DMS79 treated with DMSO at 0.1 percent for 48 hours (cell line): ENCODE measurements at regions not wholly inside any gene's neighbourhood (a gene's known extent, or its start where the extent isn't known, plus 50 kb on each side); places are given as distances from the start of the nearest gene placed in this dataset.
"Not testable (repeated sequence)": the region's sequence is repeated elsewhere in the genome, so short reads cannot be mapped to it uniquely, and the experiment has no call there.

Experiments
- DNase-seq: peaks from one replicate; lab custom pipeline; 2025; lab: John Stamatoyannopoulos, UW

DNA sequence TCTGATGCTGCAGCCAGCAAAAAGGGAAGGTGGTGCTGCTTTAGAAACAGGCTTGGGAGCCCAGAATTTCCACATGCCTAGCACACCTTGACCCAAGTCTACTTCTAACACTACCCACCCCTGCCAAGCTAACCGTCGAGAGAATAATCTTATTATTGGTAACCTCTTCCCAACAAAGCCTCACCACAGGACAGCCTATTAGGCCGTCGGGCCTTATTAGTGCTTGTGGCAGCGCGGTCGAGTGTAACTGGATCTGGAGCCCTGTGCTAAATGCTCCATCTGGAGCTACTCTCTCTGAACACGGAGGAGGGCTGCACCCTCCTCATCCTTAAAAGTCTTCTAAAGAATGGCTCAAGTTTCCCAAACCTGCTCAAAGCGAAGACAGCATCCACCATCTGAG, 165.5 kb upstream of the NFIA start:
- DNase-seq = no peak

DNA sequence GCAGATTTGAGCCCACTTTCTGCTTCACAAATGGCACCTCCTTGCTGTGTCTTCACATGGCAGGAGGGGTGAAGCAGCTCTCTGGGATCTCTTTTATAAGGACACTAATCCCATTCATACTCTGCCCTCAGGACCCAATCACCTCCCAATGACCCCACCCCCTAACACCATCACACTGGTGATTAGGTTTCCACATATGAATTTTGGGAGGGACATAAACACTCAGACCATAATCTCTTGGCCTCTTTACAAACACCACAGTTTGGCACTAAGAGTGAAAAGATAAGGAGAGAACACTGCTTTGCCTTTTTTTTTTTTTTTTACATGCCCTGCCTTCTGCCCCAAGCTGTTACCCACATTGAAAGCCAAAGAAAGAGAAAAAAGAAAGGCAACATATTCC, 166.2 kb upstream of the NFIA start:
- no peak for DNase-seq

DNA sequence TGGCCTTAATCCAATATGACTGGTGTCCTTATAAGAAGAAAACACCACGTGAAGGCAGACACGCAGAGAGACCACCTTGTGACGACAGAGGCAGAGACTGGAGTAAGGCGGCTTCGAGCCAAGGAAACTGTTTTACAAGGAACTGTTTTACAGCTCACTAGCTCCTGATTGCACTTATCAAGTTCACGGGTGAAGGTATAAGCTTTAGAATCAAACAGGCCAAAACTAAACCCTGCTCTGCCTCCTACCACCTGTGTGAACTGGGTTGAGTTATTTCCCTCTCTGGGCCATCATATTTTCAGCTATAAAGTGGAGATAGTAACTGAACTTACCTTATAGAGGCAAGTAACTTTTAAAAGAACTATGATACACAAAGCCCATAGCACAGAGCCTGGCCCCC, 166.9 kb upstream of the NFIA start:
- no peak for DNase-seq

DNA sequence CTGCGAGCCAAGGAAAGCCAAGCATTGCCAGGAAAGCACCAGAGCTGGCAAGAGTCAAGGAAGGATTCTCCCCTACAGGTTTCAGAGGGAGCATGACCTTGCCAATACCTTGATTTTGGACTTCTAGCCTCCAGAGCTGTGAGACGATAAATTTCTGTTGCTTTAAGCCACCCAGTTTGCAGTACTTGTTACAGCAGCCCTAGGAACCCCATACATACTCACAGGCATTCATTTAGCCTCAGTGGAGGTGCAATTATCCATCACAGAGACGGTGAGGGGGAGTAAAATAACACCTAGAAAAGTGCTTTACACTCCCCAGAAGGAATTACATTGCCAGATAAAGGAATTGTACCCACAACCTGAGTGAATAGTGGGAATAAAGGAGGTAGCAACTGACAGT, 167.4 kb upstream of the NFIA start:
- DNase-seq = no peak

DNA sequence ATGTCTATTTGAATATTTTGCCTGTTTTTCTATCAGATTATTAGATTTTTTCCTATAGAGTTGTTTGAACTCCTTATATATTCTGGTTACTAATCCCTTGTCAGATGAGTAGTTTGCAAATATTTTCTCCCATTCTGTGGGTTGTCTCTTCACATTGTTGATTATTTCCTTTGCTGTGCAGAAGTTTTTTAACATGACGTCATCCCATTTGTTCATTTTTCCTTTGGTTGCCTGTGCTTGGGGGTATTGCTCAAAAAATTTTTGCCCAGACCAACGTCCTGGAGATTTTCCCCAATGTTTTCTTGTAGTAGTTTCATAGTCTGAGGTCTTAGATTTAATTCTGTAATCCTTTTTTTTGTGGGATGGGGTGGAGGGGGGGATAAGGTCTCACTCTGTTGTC, 168.7 kb upstream of the NFIA start:
- not testable (repeated sequence) for DNase-seq

DNA sequence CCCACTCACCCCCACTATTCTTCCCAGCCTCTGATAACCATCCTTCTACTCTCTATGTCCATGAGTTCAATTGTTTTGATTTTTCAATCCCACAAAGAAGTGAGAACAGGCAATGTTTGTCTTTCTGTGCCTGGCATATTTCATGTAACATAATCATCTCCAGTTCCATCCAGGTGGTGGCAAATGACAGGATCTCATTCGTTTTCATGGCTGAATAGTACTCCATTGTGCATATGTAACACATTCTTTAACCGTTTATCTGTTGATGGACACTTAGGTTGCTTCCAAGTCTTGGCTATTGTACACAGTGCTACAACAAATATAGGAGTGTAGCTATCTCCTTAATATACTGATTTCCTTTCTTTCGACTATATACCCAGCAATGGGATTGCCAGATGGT, 169.3 kb upstream of the NFIA start:
- DNase-seq = no peak

DNA sequence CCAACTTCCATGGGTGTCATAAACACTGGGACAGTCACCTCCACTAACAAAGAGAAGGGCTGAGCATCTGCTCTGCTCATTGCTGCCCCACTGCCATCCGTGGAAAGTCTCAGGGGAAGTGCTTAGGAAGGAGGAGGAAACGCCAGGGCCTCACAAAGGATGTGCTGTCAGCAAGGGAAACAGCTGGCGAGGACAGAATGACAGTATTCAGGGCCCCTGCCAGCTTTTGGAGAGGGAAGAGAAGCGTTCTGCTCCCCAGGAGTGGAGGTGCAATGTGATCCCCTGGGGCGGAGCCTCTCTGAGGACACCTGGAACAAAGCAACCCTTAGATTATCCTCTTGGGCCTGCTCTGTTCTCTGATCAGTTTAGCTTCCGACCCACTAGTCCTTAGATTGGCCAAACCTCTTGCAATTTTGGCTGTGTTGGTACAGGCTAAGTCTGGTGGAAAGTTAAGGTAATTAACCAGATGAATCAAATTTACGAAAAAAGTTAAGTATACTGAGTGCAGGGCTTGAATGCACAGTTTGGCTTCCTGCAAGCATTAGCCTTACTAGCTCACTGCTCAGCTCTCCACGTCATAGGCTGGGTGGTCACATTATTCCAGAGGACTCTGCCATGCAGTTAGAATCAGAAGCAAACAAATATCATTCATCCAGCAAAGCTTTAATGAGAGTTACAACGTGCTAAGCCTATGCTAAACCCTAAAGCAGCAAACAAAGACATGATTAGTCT, 170.2 kb upstream of the NFIA start:
- peak; percentile 28 for DNase-seq

DNA sequence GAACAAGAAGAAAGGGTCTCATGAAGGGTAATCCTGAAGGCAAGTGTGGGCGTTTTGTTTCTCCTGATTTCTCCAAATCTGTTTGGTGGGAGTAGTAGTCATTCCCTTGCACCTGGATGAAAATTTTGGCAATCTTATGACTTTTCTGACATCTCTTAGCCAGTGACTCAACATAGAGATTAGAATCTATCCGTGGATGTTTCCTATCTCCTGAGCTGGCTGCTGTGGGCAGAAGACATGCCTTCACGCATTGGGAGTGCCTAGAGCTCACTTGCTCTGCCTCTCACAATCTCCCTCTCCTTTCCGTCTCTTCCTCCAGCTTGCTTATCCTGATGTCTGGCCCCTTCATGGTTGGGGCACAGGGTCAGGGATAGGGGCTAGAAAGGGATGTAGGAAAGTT, 174.2 kb upstream of the NFIA start:
- DNase-seq = no peak

DNA sequence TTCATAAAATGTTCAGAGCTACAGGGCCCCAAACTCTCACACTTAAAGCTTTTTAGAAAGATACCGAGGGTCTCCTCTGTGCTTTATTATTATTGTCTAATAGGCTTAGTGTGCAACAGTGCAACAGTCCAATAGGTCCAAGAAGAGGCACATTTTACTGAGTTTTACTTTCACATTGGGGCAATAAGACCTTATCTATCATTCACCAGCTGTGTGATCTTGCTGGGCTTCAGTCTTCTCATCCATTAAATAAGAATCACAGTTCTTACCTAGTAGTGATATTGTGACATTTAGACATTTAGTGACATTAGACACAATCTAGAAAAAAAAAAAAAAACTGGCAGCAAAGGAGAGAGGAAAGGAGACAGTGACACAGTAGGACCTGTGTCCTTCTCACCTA, 175.8 kb upstream of the NFIA start:
- DNase-seq = no peak

DNA sequence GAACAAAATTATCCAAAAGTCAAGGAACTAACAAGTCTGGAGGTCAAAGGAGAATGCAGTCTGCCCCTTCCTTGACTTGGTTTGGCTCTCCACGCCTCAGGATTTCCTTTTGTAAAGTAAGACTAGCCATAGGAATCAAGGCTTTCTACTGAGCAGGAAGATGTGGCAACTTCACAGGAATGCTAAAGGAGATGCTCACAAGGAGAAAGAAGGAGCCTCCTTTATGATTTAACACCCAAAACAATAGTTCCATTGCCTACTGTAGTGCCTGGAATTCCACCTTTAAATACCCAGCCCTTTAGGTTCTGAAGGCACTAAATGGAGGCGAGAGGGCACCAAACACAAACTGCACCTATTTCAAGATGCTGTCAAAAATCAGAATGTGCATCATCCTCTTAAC, 176.3 kb upstream of the NFIA start:
- no peak for DNase-seq

DNA sequence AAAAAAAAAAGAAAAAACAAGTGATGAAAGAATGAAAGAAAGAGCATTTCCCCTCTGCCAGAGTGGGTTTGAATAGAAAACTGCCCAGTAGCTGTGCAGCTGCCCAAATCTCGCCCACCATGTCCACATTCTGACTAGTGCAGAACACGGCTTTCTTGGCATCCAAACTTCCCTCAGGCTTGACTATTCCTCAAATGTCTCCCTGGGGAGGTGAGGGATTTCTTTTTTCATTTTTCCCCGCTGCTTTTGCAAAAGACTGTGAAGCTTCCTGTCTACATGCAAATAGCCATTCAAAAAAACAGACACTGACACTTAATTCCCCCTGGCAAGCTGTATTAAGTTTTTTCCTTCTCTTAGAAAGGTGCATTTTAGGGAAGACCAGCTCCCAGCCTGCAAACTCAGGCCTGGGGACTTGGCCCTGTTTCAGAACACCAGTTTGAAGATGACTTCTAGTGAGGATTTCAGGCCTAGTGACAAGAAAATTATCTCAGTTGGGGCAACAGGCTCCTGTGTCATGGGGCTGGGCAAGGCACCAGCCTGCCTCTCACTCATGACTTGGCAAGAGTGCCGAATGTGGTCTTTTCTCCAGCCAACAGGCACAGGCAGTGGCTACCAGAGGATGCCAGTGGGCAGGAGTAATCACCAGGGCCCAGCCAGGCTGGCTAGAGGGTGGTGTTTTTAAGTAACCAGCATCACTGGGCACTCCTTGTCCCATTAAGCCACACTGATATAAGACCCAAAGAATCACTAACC, 178.1 kb upstream of the NFIA start:
- DNase-seq = peak; percentile 52

DNA sequence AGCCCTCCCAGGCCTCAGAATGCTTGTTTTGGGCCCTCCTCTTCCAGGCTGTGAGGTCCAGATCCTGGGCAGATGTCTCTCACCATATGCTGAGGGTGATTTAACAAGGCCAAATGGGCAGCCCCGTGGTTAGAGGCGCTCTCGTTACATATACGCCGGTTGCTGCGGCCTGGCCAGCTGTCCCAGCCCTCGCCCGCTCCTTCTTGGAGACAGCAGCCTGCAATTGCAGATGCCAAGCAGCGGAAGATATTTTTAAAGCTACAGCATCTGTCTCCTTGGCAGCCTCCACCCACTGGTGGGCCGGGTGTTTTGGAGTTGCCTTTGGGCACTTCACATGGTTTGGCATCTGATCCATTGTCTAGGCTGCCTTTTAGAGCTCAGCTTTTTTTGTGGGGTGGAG, 178.8 kb upstream of the NFIA start:
- DNase-seq = peak; percentile 21

DNA sequence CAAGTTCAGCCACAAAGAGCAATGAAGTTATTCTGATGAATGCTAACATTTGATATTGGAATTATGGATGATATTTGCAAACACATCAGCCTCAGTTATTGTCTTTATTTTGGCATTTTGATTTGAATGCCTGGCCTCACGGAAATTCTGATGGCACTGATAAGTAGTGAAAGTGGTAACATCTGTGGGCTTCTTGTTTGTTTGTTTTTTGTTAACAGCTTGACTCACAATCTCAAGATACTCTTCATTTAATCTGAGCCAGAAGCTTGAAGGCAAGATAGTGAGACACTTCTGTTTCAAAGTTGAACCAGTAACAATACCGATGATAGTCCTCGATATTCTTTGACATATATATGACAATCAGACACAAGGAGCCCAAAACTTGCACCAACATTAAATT, 182.9 kb upstream of the NFIA start:
- DNase-seq = no peak

DNA sequence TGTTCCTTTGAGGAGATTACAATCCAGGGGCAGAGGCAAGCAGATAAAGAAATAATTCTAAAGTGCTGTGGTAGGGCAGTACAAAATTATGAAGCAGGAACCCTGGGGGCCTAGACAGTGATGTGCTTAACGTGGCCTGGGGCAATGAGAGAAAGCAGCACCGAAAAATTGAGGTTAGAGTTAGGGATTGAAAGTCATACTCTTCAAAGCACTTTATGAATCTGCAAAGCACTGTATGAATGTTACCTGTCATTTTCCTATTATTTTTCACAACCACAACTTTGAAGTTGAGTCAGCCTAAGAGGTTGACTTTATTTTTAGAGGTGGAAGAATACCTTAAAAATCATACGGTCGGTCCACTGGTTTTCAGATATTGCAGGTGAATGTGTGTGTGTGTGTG, 183.4 kb upstream of the NFIA start:
- no peak for DNase-seq

DNA sequence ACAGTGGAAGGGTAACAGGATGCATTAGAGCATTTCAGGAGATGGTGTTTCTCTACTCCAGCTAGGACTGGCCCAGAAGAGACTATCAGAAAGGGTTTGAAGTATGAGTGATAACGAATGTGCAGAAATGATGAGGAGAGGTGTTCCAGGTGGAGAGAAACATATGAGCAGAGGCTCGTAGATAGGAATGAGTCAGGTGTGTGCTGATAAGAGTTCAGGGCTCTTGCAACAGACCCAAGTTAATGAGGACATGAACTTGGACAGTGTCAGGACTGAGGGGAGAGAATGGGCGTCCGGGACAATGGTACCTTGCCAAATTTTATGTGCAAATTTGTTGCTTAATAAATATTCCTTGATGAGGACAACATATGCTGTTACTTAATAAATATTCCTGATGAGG, 183.9 kb upstream of the NFIA start:
- DNase-seq = no peak

DNA sequence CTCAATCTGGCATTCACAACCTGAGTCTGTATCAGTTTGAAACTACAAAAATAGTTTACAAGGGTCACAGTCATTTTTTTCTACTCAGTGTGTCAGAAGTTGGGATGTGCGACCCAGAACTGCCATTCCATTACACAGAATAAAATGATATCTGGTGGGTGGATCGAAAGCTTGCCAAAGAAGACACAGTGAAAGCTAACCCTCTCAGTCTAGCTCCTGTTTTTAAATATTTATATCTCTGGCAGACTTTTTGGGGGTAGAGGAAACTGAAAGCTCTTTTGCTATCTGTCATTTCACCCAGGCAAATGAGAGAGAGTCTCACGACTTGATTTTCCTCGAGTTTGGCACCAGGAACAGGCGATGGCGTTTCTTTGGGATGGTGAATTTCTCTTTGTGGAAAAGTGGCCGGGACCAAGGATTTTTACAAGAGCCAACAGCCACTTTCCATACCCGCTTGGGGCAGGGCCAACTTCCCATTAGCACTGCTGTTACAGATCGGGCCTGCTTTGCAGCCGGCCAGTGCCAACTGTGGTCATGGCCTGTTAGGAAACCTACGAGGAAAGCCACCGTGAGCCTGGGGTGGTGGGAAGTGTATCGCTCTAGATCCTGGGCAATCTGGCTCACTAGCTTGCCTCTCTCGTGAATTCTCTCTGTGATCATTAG, 185.5 kb upstream of the NFIA start:
- peak; percentile 31 for DNase-seq

DNA sequence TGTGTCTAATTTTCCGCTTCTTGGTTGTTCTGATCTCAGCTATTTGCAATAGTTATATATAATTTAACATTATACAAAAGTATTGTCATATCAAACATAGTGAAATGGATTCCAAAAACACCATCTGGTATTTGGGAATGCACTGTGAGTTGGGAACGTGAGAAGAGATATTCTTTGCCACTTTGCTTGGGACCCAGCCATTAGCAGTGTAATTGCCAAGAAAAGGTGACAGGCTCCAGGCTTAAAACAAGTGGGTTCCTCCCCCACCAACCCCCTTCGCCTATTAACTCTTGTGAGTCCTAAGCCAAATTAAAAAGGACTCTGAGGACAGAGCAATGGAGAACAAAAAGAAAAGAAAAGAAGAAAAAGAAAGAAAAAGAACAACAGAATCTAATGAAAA, 186.7 kb upstream of the NFIA start:
- no peak for DNase-seq

DNA sequence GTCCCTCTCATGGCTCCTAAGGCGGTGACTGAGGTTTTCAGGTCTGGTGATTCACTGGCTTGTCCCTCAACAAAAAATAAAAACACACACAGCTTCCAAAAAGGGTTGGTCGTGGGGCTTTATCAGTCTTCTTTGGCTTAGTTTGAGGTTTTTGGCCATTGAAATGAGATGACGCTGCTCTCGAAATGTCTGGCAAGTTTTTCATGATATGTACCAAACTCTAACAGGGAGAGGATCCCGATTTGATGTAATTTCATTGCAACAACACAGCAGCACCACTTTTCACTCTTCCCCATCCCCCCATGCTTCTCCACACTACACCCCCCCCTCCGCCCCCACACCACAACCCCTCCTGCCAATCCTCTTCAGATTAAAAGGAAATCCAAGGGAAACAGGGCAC, 187.1 kb upstream of the NFIA start:
- DNase-seq = no peak

DNA sequence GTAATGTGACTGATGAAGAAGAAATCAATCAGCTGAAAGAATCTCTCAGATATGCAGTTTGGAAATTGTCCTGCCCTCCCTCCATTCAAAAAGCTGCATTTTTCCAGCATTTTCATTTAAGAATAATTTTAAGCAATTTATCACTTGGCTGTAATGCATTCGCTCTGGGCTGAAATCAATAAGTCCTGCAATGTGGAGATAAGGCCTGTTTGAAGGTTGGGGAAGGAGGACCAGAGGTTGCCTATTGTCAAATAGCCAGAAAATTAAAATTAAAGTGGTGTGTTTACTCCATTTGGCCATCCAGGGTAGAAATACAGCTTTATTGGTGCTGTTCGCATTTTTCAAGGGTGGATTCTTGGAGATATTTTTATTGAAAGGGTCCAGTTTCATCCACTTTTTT, 187.6 kb upstream of the NFIA start:
- no peak for DNase-seq

DNA sequence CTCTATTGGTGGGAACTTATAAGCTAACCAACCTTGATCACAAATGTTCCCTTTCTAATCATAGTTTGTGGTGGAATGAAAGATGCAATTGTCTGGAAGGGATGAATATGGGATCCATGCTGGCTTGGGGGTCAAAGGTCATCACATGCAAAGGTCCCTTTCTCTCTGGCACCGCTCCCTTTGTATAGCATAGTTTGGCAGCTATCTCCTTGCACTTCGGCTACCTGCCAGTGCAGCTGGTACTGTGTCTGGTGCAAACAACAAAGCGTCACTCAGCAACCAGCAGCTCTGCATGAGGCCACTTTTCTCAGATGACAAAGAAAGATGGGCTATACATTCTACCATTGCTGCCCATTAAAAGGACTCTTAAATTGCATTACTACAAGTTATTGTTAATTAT, 188.2 kb upstream of the NFIA start:
- no peak for DNase-seq

DNA sequence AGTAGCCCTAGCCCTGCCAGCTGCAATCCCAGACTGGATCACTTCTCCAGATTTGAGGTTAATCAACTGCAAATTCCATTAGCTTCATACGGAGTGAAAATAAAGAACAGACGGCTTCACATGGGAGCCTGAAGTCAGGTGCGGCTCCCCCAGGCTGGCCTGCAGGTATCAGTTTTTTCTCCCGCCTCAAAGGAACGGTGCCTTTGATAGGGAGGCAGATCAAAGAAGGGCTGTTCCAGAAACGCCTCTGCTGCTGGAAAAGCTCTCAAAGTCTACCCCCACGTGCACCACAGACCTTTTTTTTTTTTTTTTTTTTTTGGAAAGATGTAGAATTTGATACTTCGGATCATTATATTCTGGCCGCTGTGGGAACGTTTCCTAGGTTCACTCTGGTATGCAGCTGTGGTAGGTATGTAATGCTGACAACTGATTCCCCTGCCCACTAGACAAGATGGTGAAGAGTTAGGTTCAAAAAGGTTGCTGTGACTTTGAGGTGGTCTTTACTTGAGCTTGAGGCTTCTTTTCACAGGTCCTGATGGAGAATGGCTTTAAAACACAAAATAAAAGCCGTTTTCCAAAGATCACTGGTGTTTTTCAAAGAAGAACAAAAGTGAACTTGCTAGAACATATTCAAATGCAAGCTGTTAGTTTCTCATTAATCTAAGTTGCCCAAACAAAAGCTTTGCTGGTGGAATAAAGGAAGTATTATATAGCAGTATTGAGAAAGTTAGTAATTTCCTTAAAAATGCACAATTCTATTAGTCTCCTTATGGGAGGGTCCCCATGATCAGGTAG, 189.0 kb upstream of the NFIA start:
- DNase-seq = no peak

DNA sequence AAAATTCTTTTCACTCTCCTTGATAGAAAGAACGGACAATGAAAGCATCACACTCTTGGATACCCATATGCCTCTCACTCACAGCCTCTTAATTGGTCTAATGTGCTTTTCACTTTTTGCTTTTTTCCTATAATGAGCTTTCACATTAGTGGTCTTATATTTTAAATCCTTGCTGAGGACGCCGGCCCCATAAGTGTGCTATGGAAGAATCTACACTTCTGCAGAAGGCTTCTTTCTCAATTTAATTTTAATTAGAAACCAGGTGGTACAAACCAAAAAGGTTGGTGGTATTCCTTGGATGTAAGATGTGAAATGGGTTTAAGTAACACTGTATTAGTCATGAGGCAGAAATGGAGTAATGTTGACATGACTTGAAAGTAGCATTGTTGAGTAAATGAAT, 190.6 kb upstream of the NFIA start:
- DNase-seq = no peak

DNA sequence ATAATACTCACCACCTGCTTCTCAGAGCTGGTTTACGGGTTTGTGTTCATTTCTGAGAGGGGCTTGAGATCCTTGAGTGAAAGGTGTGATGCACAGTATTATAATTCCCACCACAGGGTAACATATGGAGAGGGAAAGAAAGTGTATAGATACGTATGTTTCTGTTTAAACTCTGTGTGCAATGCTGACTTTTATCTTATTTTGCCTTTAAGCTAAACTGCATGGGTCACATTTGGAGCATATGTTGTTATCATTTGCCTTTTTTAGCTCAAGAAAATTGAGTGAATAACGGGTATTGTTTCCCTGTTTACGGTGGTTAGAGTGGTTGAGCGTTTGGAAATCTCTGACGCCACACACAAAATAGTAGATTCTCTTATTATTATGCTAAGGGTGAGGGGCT, 191.1 kb upstream of the NFIA start:
- no peak for DNase-seq
